GM11168 (cell line): ENCODE measurements at regions not wholly inside any gene's neighbourhood (a gene's known extent, or its start where the extent isn't known, plus 50 kb on each side); places are given as distances from the start of the nearest gene placed in this dataset.
"Not testable (repeated sequence)": the region's sequence is repeated elsewhere in the genome, so short reads cannot be mapped to it uniquely, and the experiment has no call there.

Experiments used
- in situ Hi-C: fragments of 300-500 bp; cut with MboI; formaldehyde crosslinking; loops from one replicate; pipeline ENCODE4 v1.12.0; 2022; ENCODE audit warnings: low sequenced_read_pairs; ENCODE audit not compliant: unreplicated experiment

DNA sequence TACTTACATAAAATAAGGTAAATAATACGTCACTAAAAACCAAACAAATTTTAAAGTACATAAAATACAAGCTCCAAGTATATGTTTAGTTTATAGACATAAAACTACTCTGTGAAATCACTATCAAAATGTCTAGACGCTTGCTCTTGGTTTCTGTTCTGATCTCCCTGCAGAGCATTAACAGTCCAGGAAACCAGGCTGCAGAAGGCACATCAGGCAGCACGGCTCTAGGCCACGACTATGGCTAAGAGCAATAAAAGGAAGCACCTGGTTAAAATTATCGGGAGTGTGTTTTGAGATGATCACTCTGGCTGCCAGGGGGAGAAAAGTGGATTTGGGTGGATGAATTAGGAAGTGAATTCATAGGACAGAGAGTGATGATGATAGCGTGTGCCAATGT is 196.0 kb upstream of the SPHKAP start:
- in situ Hi-C loops: no loop called here

DNA sequence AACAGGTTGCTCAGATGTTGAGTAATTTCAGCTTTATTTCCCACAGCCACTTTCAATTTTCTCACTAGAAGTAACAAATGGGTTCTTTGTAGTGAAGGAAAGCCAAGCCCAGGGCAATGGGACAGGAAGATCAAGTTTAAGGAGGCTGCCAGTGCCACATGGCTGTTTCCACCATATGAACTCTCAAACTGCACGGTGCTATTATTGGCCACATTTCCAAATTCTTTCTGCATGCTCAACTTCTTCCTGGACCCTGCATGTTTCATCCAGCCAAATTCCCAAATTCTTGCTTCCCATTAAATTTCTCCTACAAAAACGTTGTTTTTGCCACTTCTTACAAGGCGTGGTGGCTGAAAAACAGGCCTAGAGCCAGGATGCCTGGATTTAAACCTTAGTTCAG is 193.3 kb upstream of the SPHKAP start:
- in situ Hi-C loops: no loop called here

DNA sequence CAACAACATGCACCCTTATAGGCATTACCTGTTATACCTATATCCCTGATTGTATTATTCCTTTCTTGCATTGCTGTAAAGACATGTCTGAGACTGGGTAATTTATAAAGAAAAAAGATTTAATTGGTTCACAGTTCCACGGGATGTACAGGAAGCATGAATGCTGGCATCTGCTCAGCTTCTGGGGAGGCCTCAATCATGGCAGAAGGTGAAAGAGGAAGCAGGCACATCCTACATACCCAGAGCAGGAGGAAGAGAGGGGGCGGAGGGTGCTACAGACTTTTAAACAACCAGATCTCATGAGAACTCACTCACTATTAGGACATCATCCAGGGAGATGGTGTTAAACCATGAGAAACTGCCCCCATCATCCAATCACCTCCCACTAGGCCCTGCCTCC is 191.7 kb upstream of the SPHKAP start:
- in situ Hi-C loops: no loop called here

DNA sequence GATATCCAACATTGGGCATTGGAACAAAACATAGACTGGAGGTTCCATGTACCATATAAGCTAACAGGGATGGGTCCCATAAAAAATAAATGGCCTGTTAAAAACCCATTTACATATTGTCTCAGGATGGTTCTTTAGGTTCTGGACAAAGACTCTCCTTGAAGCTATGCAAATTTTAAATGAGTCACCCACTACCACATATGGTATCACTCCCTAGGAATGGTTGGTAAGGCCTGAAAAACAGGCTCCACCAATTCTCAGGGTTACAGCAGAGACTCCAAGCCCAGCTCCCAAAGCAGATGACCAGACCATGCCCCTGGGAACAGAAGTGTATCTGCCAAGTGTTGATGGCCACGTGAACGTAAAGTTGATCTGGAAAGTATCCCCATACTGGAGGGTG is 190.7 kb upstream of the SPHKAP start:
- in situ Hi-C loops: no loop called here

DNA sequence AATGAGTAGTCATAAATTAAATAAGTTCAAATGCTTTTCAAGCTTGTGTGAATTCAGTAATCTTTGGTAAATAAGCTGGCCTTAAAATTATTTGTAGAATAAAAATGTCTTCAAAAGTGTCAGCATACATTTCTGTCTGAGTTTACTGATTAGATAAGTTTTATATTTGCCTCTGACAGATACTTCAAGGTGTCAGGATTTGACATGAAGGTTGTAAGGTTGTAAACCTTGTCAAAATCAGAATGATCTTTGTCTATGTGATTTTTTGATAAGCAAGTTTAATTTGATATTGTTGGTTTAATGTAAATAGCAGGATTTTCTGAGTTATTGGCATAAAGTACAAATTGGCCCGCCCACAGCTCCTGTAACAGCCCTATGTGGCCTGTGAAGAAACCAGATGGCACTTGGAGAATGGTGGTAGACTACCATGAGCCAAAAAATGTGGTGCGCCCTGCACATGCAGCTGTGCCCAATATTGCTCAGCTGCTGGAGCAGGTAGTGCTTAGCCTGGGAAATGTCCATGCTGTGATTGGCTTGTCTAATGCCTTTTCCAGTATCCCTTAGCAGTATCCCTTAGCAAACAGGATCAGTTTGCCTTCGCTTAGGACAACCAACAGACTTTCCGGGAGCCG is 188.0 kb upstream of the SPHKAP start:
- in situ Hi-C loops: no loop called here

DNA sequence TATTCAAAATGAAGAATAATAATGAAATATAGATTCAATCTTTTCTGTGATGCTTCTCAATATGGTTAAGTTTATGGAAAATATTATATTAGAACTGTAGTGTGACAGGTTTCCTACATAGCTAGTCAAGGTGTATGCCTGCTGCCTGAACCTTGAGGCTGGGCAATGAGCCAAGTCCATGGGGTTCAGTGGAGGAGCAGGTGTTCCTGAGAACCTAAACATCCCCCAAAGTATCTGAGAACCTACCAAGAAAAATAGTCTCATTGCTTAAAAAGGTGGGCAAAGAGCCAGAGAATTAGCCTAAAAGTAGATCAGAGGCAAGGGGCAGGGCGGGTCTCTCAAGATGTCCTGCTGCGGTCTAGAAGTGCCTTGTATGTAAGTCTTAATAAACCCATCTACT is 185.9 kb upstream of the SPHKAP start:
- in situ Hi-C loops: no loop called here

DNA sequence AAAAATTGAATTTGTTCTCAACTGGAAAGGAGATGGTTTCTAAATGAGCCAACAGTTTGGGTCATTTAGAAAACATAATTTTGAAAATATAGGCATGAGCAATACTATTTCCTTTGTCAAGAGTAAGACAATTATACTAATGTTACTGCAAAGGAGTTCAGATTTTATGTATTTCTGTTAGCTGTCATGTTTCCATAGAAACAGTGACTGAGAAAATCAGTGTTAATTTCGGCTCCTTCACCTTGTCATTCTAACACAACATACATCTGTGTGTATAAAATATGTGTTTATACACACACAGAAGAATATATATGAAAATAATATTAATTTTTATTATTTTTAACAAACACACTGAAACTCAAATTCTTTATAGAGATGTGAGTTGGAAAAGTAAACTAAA is 178.0 kb upstream of the SPHKAP start:
- in situ Hi-C loops: no loop called here

DNA sequence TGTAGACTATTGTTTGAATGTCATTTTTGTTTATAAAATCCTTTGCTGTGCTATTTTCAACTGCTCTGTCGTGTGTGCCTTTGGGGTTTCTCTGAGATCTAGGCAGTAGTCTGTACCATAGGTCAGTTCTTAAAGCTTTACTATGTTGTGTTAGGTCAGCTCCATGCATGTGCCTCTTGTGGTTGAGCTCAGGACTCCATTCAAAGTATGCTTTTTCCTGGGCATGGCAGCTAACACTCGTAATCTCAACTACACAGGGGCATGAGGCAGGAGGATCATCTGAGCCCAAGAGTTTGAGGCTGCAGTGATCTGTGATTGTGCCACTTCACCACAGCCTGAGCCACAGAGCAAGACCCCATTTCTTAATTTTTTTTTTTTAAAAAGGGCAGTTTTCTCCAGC is 174.4 kb upstream of the SPHKAP start:
- in situ Hi-C loops: no loop called here

DNA sequence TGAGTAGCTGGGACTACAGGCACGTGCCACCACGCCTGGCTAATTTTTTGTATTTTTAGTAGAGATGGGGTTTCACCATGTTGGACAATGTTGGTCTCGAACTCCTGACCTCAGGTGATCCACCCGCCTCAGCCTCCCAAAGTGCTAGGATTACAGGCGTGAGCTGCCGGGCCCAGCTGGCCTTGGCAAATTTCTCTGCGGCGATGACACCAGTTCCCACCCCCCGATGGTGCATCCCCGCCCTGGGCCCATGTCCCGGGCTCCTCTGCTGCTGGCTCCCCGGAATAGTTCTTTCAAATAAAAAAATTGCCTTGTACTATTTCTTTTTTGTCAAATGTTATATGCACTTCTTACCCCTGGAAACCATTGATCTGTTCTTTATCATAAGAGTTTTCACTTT is 171.5 kb upstream of the SPHKAP start:
- in situ Hi-C loops: not testable (repeated sequence)

DNA sequence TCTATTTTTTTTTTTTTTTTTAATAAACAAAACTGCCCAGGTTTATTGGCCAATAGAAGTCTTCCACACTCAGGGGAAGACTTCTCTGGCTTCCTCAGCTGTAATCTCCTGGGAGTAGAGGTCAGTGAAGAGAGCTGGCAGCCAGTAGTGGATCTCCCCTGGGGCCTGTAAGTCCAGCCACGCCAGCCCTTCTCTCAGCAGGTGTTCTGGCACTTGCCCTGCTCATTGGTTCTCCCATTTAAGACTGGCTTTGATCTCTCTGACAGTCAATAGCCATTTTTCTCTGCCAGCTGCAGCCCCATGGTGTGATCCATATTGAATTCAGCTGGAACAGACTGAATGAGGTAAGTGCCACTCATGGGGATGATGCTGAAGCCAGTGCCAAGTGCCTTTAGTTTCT is 170.6 kb upstream of the SPHKAP start:
- in situ Hi-C loops: no loop called here

DNA sequence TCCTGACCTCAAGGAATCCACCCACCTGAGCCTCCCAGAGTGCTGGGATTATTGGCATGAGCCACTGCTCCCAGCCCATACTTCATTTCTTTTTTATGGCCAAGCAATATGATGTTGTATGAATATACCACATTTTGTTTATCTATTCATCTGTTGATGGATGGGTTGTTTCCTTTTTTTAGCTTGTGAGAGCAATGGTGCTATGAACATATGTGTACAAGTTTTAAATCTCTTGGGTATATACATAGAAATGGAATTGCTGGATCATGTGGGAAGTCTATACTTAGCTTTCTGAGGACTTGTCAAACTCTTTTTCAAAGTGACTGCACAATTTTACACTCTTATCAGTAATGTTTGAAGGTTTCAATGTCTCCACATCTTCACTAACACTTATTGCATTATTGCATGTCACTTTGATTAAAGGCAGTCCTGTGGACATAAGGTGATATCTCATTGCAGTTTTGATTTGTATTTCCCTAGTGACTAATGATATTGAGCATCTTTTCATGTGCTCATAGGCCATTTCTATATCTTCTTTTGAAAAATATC is 167.1 kb upstream of the SPHKAP start:
- in situ Hi-C loops: no loop called here

DNA sequence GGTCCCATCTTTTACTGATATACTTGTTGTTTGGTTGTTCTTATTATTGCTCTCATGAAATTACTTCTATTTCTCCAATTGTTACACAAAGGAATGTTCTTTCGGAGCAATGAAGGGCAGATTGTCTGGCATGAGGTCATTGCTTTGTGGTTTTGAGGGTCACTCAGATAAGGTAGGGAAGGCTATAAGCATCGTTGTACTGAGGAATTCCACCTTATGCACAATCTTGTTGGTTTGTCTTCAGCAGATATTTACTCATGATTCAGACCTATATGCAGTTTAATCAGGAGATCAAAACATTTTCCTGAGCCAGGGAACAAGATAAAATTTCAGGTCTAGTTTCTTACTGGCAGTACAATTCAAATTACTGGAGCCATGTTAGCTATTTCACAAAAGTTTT is 163.0 kb upstream of the SPHKAP start:
- in situ Hi-C loops: no loop called here

DNA sequence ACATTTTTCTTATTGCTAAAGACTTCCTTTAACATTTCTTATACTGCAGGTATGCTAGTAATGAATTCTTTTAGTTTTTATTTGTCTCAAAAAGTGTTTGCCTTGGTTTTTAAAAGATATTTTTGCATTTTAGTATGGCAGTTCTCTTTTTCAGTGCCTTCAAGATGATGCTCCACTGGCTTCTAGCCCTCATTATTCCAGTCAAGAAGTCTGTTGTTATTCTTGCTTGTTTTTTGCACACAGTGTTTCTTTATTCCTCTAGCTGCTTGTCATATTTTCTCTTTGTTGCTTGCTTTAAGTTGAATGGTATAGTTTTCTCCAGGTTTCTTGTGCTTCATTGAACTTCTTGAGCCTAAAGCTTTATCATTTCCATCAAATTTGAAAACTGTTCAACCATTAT is 158.0 kb upstream of the SPHKAP start:
- in situ Hi-C loops: no loop called here

DNA sequence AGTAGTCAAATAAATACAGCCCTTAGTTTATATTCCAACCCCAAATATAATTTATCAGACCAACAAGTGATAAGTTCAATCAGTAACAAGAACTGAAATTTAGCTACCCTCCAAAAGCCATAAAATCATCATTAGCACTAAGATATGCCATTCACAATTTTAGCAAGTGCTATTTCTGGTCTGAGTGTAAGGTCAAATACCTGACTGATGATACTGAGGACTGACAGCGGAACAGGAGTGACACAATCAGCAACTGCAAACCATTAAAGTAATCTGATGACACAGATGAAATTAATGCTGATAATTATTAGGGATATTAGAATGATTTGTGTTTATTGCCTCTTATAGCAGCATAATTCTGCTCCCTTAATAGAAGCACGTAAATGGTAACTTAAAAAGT is 152.7 kb upstream of the SPHKAP start:
- in situ Hi-C loops: no loop called here

DNA sequence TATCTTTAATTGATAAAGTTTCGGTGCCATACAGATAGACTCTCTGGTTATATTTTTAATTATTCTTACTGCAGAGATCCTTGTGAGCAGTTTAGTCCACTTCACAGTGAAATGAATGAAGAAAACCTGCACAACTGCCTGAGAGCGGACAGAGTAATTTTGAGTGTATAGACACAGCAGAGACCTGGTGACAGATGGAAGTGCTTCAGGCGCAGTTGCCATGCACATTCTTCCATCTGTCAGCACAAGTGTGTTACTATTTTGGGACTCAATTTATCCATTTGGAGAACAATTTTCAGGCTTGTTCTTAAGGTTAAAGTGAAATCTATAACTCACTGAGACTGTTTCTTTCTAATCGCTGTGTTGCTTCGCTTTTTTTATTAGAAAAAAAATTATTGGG is 147.8 kb upstream of the SPHKAP start:
- in situ Hi-C loops: no loop called here

DNA sequence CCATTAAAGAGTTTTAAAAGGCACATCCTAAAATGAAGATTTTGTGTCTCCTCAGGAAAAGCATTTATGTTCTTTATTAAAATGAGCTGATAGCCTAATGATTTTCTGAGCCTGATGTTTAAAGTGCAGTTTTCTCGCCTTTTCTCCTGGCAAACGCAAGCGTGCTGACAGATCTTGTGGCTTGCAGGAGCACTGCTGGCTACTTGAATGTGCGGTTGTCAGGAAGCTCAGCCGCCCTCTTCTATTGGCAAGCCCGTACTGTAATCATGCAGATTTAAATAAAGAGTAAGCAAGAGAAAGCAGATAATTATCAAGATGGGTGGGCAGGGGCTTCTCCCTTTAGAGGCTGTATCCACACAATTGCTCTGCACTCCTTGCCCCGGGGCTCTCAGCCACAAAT is 139.5 kb upstream of the SPHKAP start:
- in situ Hi-C loops: no loop called here

DNA sequence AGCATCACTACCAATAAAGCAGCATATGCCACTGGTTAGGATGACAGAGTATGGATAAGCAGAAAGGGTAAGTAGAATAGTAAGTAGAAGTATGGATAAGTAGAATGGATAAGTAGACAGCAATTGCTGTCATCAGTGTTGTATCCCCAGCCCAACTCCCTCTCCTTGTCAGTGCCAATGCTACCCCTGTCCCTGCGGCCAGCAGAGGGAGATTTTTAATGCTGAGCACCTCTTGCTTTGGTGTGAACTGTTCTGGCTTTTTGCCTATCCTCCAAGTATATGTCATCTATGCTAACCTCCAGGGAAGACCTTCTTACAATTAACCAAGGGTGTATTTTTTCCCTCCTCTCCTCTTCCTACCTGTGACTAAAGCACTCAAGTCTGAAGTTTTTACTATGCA is 136.7 kb upstream of the SPHKAP start:
- in situ Hi-C loops: no loop called here

DNA sequence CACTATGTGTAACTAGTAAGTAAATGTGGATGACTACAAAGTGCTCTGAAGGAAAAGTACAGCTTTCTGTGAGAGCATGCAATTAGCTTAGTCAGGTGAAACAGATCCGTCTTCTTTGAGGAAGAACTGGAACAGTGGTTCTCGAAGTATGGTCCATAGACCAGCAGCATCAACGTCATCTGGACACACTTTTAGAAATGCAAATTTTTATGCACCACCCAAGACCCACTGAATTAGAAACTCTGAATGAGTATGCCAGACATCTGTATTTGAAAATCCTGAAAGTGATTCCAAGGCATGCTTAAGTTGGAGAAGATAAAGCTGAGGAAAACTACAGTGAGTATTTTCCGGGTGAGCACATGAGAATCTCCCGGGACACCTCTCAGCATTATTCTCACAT is 130.7 kb upstream of the SPHKAP start:
- in situ Hi-C loops: no loop called here

DNA sequence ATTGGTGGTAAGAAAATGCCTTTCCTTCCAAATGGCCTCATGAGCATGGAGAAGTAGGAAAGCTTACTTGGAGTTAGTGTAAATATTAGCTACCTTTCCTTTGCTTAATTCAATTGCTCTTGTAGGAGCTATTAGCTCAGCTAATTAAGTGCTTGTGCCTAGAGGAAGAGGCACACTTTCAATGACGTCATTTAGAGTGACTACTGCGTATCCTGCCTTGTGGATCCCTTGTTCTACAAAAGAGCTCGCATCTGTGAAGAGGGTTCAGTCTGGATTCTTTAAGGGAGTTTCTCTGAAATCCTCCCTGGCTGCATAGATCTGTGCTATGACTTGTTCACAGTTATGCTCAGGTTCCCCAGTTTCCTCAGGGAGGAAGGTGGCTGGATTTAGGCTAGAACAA is 122.5 kb upstream of the SPHKAP start:
- in situ Hi-C loops: no loop called here

DNA sequence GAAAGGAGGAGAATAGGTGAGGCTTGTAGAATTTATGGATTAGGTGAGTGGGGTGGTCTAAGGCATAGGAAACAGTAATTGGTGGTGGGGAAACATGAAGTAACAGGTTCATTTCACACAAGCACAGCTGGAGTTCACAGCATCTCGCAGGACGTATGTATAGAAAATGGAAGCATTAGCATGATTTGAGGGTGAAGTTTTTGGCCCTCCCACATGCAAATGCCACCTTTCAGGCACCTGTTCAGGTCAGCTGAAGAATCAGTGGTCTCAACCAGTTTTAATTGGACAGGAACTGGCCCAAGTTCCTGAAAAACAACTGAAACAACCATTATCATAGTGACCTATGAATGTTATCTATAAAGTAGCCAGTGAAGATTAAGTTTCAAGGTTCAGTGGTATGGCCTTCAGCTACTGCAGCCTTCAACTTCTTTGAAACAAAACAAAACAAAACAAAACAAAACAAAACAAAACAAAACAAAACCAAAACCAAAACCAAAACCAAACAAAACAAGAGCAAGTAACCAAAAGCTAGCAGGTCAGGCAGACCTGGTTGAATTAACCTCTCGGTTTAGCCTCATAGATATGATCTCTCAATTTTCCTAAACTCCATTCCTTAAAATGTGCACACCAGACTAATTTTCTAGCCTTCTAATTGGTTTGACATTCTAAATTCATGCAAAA is 102.1 kb upstream of the SPHKAP start:
- in situ Hi-C loops: no loop called here

DNA sequence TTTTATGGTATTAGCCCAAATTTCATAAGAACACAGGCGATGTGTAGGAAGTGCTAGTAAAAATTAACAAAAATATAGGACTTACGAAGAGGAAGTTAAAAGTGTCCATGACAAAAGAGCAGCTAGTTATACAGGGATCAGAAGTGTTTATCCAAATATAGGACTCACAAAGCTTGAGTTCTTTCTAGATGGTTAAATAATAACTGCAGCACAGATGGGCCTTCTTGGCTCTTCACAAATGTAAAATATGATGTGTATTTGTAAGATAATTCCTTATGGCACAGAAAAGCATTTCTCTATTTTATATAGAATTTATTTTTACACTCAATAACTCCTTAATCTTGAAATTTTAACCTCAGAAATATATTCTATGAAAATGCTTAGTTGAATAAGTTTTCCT is 100.9 kb upstream of the SPHKAP start:
- in situ Hi-C loops: no loop called here

DNA sequence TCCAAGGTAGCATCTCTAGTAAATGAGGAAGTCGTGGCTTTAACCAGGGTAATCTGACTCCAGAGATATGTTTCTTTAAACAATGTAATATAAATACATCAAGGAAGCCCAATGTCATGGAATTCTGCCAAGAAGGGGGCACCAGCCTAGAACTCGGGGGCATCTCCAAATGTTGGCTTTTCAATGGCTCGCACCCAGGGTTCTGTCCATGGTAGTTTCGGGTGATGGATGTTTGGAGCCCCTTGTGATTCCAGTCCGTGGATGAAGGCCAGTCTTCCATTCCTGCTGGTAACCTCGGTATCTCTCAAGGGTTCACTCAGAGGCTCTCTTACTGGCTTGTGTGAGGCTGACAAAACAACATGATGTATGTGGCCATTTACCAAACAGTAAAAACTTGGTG is 91.7 kb upstream of the SPHKAP start:
- in situ Hi-C loops: no loop called here
